GM11168 (cell line): ENCODE measurements at regions not wholly inside any gene's neighbourhood (a gene's known extent, or its start where the extent isn't known, plus 50 kb on each side); places are given as distances from the start of the nearest gene placed in this dataset.
"Not testable (repeated sequence)": the region's sequence is repeated elsewhere in the genome, so short reads cannot be mapped to it uniquely, and the experiment has no call there.

ENCODE experiments used
- in situ Hi-C: fragments of 300-500 bp; cut with MboI; formaldehyde crosslinking; loops from one replicate; pipeline ENCODE4 v1.12.0; 2022; ENCODE audit warnings: low sequenced_read_pairs; ENCODE audit not compliant: unreplicated experiment

DNA sequence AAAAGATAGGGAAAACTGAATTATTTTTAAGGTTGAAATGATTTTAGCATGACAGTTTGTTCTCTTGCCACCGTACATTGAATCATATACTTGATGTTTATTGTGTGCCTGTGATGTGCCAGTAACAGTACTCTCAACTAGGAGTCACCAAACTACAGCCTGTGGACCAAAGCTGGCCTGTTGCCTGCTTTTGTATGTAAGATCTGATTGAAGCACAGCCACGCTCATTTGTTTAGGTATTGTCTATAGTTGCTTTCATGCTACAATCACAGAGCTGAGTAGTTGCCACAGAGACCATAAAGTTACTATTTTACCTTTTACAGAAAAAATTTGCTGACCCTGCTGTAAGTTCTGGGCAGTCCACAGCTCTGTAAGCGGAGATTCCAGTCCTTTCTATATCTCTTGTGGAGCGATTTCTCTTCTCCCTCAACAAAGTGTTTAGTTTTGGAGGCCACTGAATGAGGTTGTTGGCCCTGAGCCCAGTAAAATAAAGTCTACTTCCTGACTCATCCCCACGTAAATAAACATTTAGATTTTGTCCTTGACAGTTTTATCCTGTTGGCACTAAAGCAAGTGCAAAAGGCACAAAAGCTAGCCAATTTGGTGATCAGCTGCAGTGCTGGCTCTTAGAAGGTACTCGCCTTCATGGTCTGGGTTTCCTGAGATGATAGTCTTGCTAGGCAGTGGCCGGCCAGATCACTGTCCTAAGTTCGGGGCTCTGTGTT, 180.2 kb upstream of the ZNF92 start:
- in situ Hi-C loops, result not testable (repeated sequence)

- in situ Hi-C loops, result not testable (repeated sequence)
Observed at GRCh38 chr7:65177041-65177440, 170.6 kb upstream of the ERV3-1 start.

DNA sequence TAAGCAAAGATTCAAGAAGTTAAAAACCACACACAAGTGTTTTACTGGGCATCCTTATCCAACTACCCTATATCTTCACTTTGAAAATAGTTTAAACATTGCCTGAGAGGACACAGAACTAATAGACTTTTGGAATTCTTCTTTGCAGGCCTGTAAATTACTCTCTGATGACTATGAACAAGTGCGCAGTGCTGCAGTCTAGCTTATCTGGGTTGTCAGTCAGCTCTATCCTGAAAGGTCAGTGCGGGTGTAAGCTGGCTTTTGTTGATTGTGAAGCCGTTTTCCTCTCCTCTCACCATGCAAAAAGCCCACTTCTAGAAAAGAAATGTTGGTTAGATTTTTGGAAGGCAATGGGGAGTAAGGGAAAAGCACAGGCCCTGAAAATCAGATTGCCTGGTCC, 143.6 kb upstream of the ERV3-1 start:
- in situ Hi-C loops, result not testable (repeated sequence)

DNA sequence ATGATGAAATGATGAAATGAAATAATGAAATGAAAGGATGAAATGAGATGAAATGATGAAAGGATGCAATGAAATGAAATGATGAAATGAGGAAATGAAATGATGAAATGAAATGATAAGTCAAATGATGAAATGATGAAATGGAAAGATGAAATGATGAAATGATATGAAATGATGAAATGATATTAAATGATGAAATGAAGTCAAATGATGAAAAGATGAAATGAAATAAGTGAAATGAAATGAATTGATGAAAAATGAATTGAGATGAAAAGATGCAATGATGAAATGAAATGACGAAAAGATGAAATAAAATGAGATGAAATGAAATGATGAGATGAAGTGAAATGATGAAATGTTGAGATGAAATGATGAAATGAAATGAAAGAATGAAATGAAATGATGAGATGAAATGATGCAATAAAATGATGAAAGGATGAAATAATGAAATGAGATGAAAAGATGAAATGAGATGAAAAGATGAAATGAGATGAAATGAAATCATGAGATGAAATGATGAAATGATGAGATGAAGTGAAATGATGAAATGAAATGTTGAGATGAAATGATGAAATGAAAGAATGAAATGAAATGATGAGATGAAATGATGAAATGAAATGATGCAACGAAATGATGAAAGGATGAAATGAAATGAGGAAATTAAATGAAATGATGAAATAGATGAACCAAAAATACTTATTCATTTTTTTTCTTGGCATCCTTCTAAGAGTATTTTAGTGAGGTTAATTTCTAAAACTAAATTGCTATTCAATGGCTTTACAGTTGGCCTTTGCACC, 139.8 kb upstream of the ERV3-1 start:
- in situ Hi-C loops, result not testable (repeated sequence)

DNA sequence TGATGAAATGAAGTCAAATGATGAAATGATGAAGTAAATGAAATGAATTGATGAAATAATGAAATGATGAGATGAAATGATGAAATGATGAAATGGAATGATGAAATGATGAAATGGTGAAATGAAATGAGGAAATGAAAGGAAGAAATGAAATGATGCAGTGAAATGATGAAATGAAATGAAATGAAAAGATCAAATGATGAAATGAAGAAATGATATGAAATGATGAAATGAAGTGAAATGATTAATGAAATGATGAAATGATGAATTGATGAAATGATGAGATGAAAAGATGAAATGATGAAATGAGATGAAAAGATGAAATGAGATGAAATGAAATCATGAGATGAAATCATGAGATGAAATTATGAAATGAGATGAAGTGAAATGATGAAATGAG, 139.2 kb upstream of the ERV3-1 start:
- in situ Hi-C loops, result not testable (repeated sequence)

DNA sequence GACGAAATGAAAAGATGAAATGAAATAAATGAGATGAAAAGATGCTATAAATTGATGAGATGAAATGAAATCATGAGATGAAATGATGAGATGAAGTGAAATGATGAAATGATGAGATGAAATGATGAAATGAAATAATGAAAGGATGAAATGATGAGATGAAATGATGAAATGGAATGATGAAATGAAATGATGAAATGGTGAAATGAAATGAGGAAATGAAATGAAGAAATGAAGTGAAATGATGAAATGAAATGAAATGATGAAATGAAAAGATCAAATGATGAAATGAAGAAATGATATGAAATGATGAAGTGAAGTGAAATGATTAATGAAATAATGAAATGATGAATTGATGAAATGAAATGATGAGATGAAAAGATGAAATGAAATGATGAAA, 138.5 kb upstream of the ERV3-1 start:
- in situ Hi-C loops, result not testable (repeated sequence)

DNA sequence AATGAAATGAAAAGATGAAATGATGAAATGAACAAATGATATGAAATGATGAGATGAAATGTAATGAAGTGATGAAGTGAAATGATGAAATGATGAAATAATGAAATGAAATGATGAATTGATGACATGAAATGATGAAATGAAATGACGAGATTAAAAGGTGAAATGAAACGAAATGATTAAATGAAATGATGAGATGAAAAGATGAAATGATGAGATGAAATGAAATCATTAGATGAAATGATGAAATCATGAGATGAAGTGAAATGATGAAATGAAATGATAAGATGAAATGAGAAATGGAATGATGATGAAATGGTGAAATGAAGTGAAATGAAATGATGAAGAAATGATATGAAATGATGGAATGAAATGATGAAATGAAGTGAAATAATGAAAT, 138.1 kb upstream of the ERV3-1 start:
- in situ Hi-C loops, result not testable (repeated sequence)

- in situ Hi-C loops, result not testable (repeated sequence)
Observed at GRCh38 chr7:65144119-65144518, 137.6 kb upstream of the ERV3-1 start.

GRCh38 chr7:65141894-65142293, 135.4 kb upstream of the ERV3-1 start:
- in situ Hi-C loops, result not testable (repeated sequence)

- in situ Hi-C loops, result not testable (repeated sequence)
Observed at GRCh38 chr7:65141405-65141778, 134.9 kb upstream of the ERV3-1 start.

DNA sequence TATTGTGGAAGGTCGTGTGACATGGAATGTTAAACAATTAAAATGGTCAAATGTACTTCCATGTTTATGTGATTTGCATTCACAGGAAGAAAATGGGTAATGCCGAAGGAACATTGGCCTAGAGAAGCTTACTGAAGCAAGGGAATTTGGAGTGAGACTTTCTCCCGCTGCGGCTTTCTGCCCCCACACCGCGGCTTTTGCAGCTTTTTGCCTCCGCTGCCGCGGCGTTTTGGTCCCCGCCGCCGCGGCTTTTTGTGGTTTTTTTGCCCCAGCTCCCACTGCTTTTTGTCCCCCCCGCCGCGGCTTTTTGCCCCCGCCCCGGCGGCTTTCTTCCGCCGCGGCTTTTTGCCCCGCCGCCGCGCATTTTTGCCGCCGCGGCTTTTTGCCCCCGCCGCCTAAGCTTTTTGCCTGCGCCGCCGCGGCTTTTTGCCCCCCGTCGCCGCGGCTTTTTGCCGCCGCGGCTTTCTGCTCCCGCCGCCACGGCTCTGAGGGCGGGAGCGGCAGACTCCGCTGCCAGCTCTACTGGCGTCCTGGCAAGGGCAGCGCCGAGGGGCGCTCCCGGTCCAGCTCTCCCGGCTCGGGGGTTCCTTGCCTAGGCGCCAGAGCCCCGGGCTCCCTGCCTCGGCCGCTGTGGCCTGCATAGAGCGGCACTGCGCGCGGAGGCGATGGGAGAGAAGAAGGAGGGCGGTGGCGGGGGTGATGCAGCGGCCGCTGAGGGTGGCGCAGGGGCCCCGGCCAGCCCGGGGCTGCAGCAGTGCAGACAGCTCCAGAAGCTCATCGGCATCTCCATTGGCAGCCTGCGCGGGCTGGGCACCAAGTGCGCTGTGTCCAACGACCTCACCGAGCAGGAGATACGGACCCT, 134.3 kb upstream of the ERV3-1 start:
- in situ Hi-C loops, result not testable (repeated sequence)

DNA sequence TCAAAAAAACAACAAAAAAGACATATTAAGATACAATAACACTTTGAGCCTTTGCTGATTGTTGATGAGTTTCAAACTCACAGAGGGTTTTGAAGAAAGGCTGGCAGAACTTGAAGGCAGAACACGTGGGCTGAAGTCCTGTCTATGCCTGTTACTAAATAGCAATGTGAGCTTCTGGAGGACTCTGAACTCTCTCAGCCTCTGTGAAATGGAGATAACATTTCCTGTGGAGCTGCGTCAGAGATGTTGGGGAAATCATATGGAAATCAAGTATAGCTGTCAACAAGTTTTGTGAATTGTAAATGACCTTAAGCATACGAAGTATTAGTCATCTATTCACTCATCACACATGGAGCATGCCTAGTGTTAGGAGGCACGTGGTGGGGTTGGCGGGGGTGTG, 130.4 kb upstream of the ERV3-1 start:
- in situ Hi-C loops, result not testable (repeated sequence)

DNA sequence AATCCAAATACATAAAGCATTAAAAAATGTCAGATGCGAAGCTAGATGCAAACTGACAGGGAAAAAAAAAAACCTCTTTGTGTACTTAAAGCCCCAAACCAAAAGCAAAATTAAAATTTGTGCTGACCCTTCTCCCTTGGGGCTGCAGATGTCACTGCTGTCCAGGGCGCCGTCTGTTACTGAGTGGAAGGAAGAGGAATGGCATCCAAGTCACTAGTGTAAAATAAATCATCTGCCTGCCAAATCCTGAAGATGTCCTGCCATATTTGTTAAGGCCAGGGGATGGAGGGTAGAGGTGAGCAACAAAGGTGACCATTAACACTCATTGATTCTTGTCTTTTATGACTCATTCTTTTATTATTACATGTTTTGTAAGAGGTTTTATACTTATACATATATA, 126.6 kb upstream of the ERV3-1 start:
- in situ Hi-C loops, result not testable (repeated sequence)

GRCh38 chr7:65132256-65132655, 125.8 kb upstream of the ERV3-1 start:
- in situ Hi-C loops, result not testable (repeated sequence)

DNA sequence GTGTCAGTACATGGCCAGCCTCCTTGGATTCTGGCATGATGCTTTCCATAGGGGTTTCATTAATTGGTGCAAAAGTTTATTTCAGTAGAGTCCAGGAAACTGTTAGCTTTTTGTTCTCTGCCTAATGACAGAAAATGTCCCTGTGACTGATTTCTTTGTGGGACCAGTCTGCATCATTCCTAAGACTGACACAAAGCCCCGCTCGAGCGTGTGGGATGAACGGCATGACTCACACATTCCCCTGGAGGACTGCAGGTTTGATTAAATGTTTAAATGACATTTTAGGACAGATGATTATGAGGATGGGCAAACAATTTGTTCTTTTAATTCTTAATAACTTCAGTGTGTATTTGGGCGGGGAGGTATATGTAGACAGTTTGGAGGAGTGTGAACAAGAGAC, 120.9 kb upstream of the ERV3-1 start:
- in situ Hi-C loops, result not testable (repeated sequence)

DNA sequence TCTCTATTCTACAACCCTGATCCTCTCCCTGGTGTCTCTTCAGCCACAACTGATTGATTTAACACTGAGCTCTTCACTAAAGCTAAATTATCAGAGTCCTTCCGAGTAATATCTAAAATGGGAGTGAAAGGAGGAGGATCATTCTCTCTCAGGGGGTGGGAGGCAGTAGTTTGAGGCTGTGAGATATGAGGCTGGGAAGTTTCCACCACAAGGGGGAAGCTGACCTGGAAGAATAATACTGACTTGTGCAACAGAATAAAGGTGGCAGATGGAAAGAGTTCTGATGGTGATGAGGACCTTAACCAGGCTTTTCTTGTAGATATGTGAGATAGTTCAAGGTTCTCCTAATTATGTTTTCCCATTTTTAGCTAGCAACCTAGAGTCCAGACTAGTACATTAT, 118.1 kb upstream of the ERV3-1 start:
- in situ Hi-C loops, result not testable (repeated sequence)

DNA sequence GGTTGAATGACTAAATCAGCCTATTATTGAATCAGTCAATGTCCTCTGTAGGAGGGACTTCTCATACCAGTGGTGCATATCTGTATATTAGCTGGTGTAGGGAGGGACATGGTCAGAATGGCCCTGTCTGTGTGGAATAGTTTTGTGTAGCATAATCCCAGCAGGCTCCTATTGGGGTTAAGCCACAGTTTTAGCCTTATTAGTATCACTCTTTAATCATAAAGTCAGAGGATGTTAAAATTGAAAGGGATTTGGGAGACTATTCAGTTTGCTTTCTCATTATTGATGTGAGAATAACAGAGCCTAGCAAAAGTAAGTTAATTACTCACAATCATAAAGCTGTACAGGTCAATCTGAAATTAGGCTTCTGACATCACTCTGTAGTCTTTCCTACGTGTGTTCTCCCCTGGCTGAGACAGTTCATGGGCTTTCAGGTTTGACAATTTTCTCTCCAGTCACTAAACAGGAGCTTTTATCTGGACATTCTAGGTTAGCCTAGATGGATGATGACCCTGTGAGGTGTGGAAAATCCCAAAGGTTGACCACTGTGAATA, 99.2 kb upstream of the ERV3-1 start:
- in situ Hi-C loops, result not testable (repeated sequence)

DNA sequence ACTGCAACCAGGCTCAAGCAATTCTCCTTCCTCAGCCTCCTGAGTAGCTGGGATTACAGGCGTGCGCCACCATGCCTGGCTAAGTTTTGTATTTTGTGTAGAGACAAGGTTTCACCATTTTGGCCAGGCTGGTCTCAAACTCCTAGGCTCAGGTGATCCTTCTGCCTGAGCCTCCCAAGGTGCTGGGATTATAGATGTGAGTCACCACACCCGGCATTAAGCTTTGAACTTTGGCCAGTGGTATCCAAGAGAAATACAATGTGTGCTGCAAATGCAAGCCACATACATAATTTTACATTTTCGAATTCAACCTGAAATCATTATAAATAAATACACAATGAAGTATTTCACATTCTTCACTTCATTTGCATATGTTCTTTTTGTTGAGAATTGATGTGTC, 94.0 kb upstream of the ERV3-1 start:
- in situ Hi-C loops, result not testable (repeated sequence)

- in situ Hi-C loops, result loop anchor here (5.0 kb wide), 1 partner anchor 691 kb away; no protein-coding TSS in a partner anchor
Observed at GRCh38 chr7:65081669-65082055, 75.2 kb upstream of the ERV3-1 start.
